SK-N-SH (cell line): ENCODE measurements at regions not wholly inside any gene's neighbourhood (a gene's known extent, or its start where the extent isn't known, plus 50 kb on each side); places are given as distances from the start of the nearest gene placed in this dataset.

Experiments used
- CTCF ChIA-PET: fragments of 300-600, 350-600 bp; formaldehyde crosslinking; extraction: SDS; loops from one replicate; lab custom pipeline; 2021; lab: Yijun Ruan, JAX
- POLR2A ChIA-PET: fragments of 350-600 bp; sonication (Branson Sonifier 250); formaldehyde crosslinking; extraction: SDS; loops from one replicate; lab custom pipeline; 2020; ENCODE audit warnings: antibody characterized with exemption, inconsistent platforms; lab: Yijun Ruan, JAX
- DNase-seq: peaks from one replicate; pipeline ENCODE4 v3.0.0; 2012
- H2AFZ ChIP-seq: fragments of 200-600 bp; sonication (generic); 2 replicates; pipeline ENCODE4 v1.8.1; 2016; ENCODE audit warnings: antibody characterized with exemption, mild to moderate bottlenecking, low read depth
- H3F3A ChIP-seq: fragments of 200-600 bp; sonication (generic); replicated peaks from 2 replicates; pipeline ENCODE3; 2016; ENCODE audit warnings: antibody characterized with exemption, mild to moderate bottlenecking; ENCODE audit not compliant: insufficient read depth
- H3K27ac ChIP-seq, 2 experiments: fragments of 200-500 bp in 1 of 2; fragments of 200-600 bp in 1 of 2; sonication (Bioruptor generic) in 1 of 2; sonication (generic), shearing (Covaris generic) in 1 of 2; 2 replicates each; pipeline versions ENCODE4 v1.5.1 to v1.6.1; 2014 to 2016; ENCODE audit warnings: low read depth in 2 of 2, inconsistent platforms in 1 of 2, low read length in 1 of 2, mild to moderate bottlenecking in 1 of 2, mixed read lengths in 1 of 2
- H3K27me3 ChIP-seq: fragments of 200-600 bp; sonication (generic), shearing (Covaris generic); 2 replicates; pipeline ENCODE4 v1.6.1; 2016; ENCODE audit warnings: mixed run types; ENCODE audit not compliant: insufficient read depth
- H3K36me3 ChIP-seq, 2 experiments: fragments of 200-500 bp in 1 of 2; fragments of 200-600 bp in 1 of 2; sonication (Bioruptor generic) in 1 of 2; sonication (generic) in 1 of 2; replicated peaks in 1 of 2; 2 replicates each; pipeline versions ENCODE3 to v1.5.1; 2014 to 2016; ENCODE audit warnings: low read length in 1 of 2, mild to moderate bottlenecking in 1 of 2; ENCODE audit not compliant: insufficient read depth in 2 of 2, control insufficient read depth in 1 of 2
- H3K4me1 ChIP-seq, 2 experiments: fragments of 200-500 bp in 1 of 2; fragments of 200-600 bp in 1 of 2; sonication (Bioruptor generic) in 1 of 2; sonication (generic), shearing (Covaris generic) in 1 of 2; 2 replicates each; pipeline versions ENCODE4 v1.5.1 to v1.6.1; 2014 to 2016; ENCODE audit warnings: low read depth in 1 of 2, low read length in 1 of 2, mixed run types in 1 of 2; ENCODE audit not compliant: insufficient read depth in 2 of 2, control insufficient read depth in 1 of 2
- H3K4me2 ChIP-seq: fragments of 200-600 bp; sonication (generic), shearing (Covaris generic); 2 replicates; pipeline ENCODE4 v1.6.1; 2017; ENCODE audit warnings: mixed run types
- H3K4me3 ChIP-seq, 2 experiments: fragments of 200-500 bp in 1 of 2; fragments of 200-600 bp in 1 of 2; sonication (Bioruptor generic) in 1 of 2; sonication (generic), shearing (Covaris generic) in 1 of 2; 2 replicates each; pipeline versions ENCODE4 v1.5.1 to v1.8.1; 2014 to 2016; ENCODE audit warnings: low read depth in 2 of 2, inconsistent platforms in 1 of 2, low read length in 1 of 2, mild to moderate bottlenecking in 1 of 2, mixed read lengths in 1 of 2, moderate library complexity in 1 of 2
- H3K79me2 ChIP-seq: fragments of 200-600 bp; sonication (generic); 2 replicates; pipeline ENCODE4 v1.8.1; 2017; ENCODE audit warnings: mild to moderate bottlenecking; ENCODE audit not compliant: insufficient read depth
- H3K9ac ChIP-seq: fragments of 200-600 bp; sonication (generic); 2 replicates; pipeline ENCODE4 v1.6.1; 2017; ENCODE audit warnings: mixed run types
- H3K9me2 ChIP-seq: fragments of 200-600 bp; sonication (generic); 2 replicates; pipeline ENCODE4 v1.6.1; 2017; ENCODE audit warnings: mixed run types
- H3K9me3 ChIP-seq: fragments of 200-600 bp; sonication (generic); 2 replicates; pipeline ENCODE4 v1.6.1; 2017; ENCODE audit warnings: mixed run types, mild to moderate bottlenecking, moderate library complexity
- H4K20me1 ChIP-seq: fragments of 200-600 bp; sonication (generic); 2 replicates; pipeline ENCODE4 v1.6.1; 2017; ENCODE audit warnings: mild to moderate bottlenecking, mixed run types; ENCODE audit not compliant: insufficient read depth
- CTCF ChIP-seq: fragments of 200-600 bp; sonication (generic); IDR thresholded peaks from 2 replicates; pipeline ENCODE4 v1.6.1; 2017; ENCODE audit warnings: antibody characterized with exemption, mild to moderate bottlenecking, moderate library complexity
- FOSL2 ChIP-seq: IDR thresholded peaks from 2 replicates; pipeline ENCODE4 v1.4.0; 2012; ENCODE audit warnings: low read depth, mild to moderate bottlenecking, moderate library complexity, borderline replicate concordance
- FOXM1 ChIP-seq: IDR thresholded peaks from 2 replicates; pipeline ENCODE4 v1.4.0; 2012; ENCODE audit warnings: low read depth, mild to moderate bottlenecking
- GATA2 ChIP-seq: sonication (generic); formaldehyde crosslinking; IDR thresholded peaks from 2 replicates; pipeline ENCODE4 v1.5.0; 2020; ENCODE audit warnings: mild to moderate bottlenecking, missing genetic modification reagents
- JUND ChIP-seq: IDR thresholded peaks from 2 replicates; pipeline ENCODE4 v1.4.0; 2012
- MAX ChIP-seq: IDR thresholded peaks from 2 replicates; pipeline ENCODE4 v1.4.0; 2012; ENCODE audit warnings: low read depth
- MEF2A ChIP-seq: IDR thresholded peaks from 2 replicates; pipeline ENCODE4 v1.4.0; 2012; ENCODE audit warnings: low read depth, borderline replicate concordance
- NRF1 ChIP-seq: IDR thresholded peaks from 2 replicates; pipeline ENCODE4 v1.6.1; 2012; ENCODE audit warnings: low read depth, mild to moderate bottlenecking, low read length
- PBX3 ChIP-seq: IDR thresholded peaks from 2 replicates; pipeline ENCODE4; 2012
- RCOR1 ChIP-seq: fragments of 150-350 bp; IDR thresholded peaks from 2 replicates; pipeline ENCODE4 v1.6.1; 2017; ENCODE audit warnings: antibody characterized with exemption, low read length
- TAF1 ChIP-seq: IDR thresholded peaks from 2 replicates; pipeline ENCODE4 v1.6.1; 2012; ENCODE audit warnings: low read depth, mild to moderate bottlenecking, low read length, moderate library complexity, borderline replicate concordance
- USF1 ChIP-seq: IDR thresholded peaks from 2 replicates; pipeline ENCODE4 v1.4.0; 2012; ENCODE audit warnings: low read depth, borderline replicate concordance
- USF2 ChIP-seq: fragments of 150-350 bp; IDR thresholded peaks from 2 replicates; pipeline ENCODE4 v1.6.1; 2017; ENCODE audit warnings: antibody characterized with exemption, low read length, low read depth, borderline replicate concordance
- ZBTB33 ChIP-seq: IDR thresholded peaks from 2 replicates; pipeline ENCODE4 v1.4.0; 2012; ENCODE audit warnings: low read depth, borderline replicate concordance
- WGBS: methylation state at CpG from one replicate; pipeline ENCODE4 v1.1.6; 2017; ENCODE audit warnings: low lambda C conversion rate; 5-methylcytosine and 5-hydroxymethylcytosine counted together

DNA sequence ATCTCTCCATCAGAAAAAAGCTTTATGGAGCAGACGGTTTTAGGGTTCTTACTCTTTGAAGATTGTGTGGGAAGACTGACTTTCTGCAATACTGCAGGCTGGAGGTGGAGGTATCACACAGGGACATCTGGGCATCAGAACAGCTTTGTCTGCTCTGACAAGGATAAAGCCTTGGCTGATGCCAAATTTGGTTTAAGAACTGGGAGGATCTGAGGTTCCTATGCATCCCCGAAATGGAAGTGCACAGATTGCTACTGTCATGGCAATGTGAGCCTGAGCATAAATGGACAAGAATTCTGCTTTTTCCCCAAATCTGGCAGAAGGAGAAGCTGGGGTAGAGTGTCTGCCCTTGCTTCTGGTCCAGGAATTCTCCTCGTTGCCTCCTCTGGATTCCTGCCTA, 424.3 kb downstream of the SLC4A3 start:
- Histone ChIP-seq H3K4me2 (no peak overlapping the region), H3F3A (no peaks in the 10 kb centered on the region), H3K9ac (no peak overlapping the region), H3K27ac (no peak overlapping the region), H3K9me2 (no peaks in the 10 kb centered on the region), H3K79me2 (no peaks in the 10 kb centered on the region), H3K27me3 (no peaks in the 10 kb centered on the region), H3K4me1 (no peaks in the 10 kb centered on the region), H2AFZ (no peak overlapping the region), H4K20me1 (no peaks in the 10 kb centered on the region), H3K36me3 (no peaks in the 10 kb centered on the region), H3K4me3 (no peak overlapping the region), H3K9me3 (peaks cover 5% of the 10 kb centered on the region)
- ChIA-PET CTCF (interaction anchor here (1.3 kb wide), 1 partner anchor 10 kb away, joined by 3 read pairs; no protein-coding TSS in a partner anchor), POLR2A (no interaction called here)
- 28% methylated on average over 3 of the region's 3 CpGs for WGBS
- TF ChIP-seq MAX (no peak), ZBTB33 (no peak), FOXM1 (no peak), GATA2 (CRISPR knock-in tag) (no peak), FOSL2 (no peak), RCOR1 (no peak), PBX3 (no peak), USF2 (no peak), TAF1 (no peak), NRF1 (no peak), JUND (no peak), USF1 (no peak), CTCF (no peak), MEF2A (no peak)
- DNase-seq, result no peak
